ENCODE measurements at regions not wholly inside any gene's neighbourhood (a gene's known extent, or its start where the extent isn't known, plus 50 kb on each side); places are given as distances from the start of the nearest gene placed in this dataset.

DNA sequence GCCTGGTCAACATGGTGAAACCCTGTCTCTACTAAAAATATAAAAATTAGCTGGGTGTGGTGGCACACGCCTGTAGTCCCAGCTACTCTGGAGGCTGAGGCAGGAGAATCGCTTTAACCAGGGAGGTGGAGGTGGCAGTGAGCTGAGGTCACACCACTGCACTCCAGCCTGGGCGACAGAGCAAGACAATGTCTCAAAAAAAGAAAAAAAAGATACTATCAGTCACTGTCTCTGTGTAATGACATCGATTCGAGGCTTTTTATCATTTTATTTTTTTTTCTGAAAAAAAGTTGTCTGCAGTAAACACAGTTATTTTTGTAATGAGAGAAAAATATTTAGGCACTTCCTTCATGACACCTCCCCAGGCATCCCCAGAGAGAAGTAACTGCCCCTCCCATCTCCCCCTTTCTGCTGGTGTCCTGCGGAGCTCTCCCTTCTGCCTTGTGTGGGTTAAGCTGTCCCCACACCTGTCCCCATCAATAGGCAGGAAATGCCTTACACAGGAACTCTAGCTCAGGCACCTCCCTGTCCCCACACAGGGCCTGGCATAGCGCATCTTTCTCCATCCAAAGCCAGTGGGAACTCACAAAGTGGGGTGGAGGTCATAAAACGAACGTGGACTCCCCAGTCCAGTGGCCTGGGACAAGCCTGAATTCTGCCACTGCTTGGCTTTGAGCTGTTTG lies 132.0 kb downstream of the SYF2 start:
- TF ChIP-seq POLR2AphosphoS5 (IDR thresholded peaks at IDR 0.05; ENCODE audit: low read depth, low read length): no peak
- TF ChIP-seq POLR2A (IDR thresholded peaks at IDR 0.05; ENCODE audit: low read depth, low read length): no peak
- no peak for TF ChIP-seq TAF1 (IDR thresholded peaks at IDR 0.05; ENCODE audit: borderline replicate concordance, low read depth, low read length)

All from GM12892 (cell line).